ENCODE measurements at regions not wholly inside any gene's neighbourhood (a gene's known extent, or its start where the extent isn't known, plus 50 kb on each side); places are given as distances from the start of the nearest gene placed in this dataset.

- ATAC-seq (ENCODE audit: poor library complexity) (no peak), DNase-seq (no peak)
- TF ChIP-seq, protein P1, sequence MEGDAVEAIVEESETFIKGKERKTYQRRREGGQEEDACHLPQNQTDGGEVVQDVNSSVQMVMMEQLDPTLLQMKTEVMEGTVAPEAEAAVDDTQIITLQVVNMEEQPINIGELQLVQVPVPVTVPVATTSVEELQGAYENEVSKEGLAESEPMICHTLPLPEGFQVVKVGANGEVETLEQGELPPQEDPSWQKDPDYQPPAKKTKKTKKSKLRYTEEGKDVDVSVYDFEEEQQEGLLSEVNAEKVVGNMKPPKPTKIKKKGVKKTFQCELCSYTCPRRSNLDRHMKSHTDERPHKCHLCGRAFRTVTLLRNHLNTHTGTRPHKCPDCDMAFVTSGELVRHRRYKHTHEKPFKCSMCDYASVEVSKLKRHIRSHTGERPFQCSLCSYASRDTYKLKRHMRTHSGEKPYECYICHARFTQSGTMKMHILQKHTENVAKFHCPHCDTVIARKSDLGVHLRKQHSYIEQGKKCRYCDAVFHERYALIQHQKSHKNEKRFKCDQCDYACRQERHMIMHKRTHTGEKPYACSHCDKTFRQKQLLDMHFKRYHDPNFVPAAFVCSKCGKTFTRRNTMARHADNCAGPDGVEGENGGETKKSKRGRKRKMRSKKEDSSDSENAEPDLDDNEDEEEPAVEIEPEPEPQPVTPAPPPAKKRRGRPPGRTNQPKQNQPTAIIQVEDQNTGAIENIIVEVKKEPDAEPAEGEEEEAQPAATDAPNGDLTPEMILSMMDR (IDR thresholded peaks at IDR 0.05), result no peak
- H3K27me3 Mint-ChIP-seq, result no peaks in the 10 kb centered on the region
- no peak overlapping the region for H3K4me3 ChIP-seq (ENCODE audit: low read length)
- H3K9me3 ChIP-seq (ENCODE audit: control insufficient read depth in 1 of 2, insufficient read depth in 1 of 2, low read length in 2 of 2), result peaks cover 0 to 3% of the 10 kb centered on the region in 2 experiments
- H3K27me3 ChIP-seq (ENCODE audit: control insufficient read depth in 1 of 2, insufficient read depth in 2 of 2, low read length in 2 of 2), result peaks cover 0 to 5% of the 10 kb centered on the region in 2 experiments
- H3K4me3 Mint-ChIP-seq, result no peak overlapping the region
- H3K36me3 ChIP-seq (ENCODE audit: insufficient read depth, low read length), result no peaks in the 10 kb centered on the region
- no peaks in the 10 kb centered on the region for H3K36me3 Mint-ChIP-seq (ENCODE audit: low read depth)
- H3K27ac ChIP-seq (ENCODE audit: low read depth in 1 of 2, low read length in 2 of 2), result no peak overlapping the region
- no peaks in the 10 kb centered on the region for H3K4me1 Mint-ChIP-seq (ENCODE audit: low read depth)
- intact Hi-C loops (cut with DNase I, micrococcal nuclease), result no loop called here
- no peak overlapping the region for H3K27ac Mint-ChIP-seq
- H3K9me3 Mint-ChIP-seq, result no peaks in the 10 kb centered on the region
- ChIA-PET CTCF (no interaction called here), POLR2A (no interaction called here)
- no peaks in the 10 kb centered on the region for H3K4me1 ChIP-seq (ENCODE audit: insufficient read depth, low read length)
Observed at GRCh38 chr10:113397047-113397446, 155.8 kb upstream of the HABP2 start.

DNA sequence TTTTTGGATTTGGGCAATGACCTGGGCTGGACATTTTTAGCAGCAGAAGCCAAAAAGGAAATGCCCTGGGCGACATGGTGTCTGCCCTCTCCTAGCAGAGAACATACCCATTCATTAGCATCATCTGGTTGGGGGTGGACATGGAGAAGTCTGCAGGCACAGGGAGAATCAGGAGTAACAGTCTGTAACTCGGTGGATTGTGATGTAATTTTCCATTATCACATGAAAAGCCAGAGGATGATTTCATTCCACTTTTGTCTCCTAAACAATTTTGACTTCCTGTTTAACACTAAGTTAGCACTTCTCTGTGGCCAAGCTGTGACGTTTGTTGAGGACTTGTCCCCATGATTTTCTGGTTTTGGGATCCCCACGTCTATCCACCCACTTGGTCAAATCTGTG is 153.8 kb upstream of the HABP2 start:
- ATAC-seq (ENCODE audit: poor library complexity), result no peak

DNA sequence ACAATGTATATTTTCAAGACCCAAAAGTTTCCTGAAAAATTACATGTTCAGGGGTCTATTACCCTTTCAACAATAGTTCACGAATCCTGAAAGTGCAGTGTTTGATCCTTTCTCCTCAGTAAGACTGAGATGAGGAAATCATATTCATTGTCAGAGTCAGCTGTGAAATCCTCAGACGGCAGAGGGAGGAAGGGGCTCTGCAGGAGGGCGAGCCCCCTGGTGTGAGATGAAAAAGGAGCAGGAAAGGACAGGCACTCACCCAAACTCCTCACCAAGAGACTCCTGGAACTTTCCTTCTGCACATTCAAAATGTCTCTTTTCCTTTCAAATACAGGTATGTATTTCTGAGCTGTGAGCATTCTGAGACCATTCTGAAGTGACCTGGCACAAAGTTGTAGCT is 150.3 kb upstream of the HABP2 start:
- Mint-ChIP-seq H3K36me3 (ENCODE audit: low read depth) (no peaks in the 10 kb centered on the region), H3K4me3 (no peak overlapping the region), H3K27me3 (no peaks in the 10 kb centered on the region), H3K27ac (no peak overlapping the region), H3K4me1 (ENCODE audit: low read depth) (no peaks in the 10 kb centered on the region), H3K9me3 (no peaks in the 10 kb centered on the region)
- no peaks in the 10 kb centered on the region for H3K27me3 ChIP-seq (ENCODE audit: control insufficient read depth in 1 of 2, insufficient read depth in 2 of 2, low read length in 2 of 2)
- no peaks in the 10 kb centered on the region for H3K4me1 ChIP-seq (ENCODE audit: insufficient read depth, low read length)
- no peak overlapping the region for H3K27ac ChIP-seq (ENCODE audit: low read depth in 1 of 2, low read length in 2 of 2)
- intact Hi-C loops (cut with DNase I, micrococcal nuclease), result no loop called here
- ATAC-seq (ENCODE audit: poor library complexity) (no peak), DNase-seq (no peak)
- no peaks in the 10 kb centered on the region for H3K36me3 ChIP-seq (ENCODE audit: insufficient read depth, low read length)
- ChIA-PET CTCF (no interaction called here), POLR2A (no interaction called here)
- TF ChIP-seq, protein P1 (IDR thresholded peaks at IDR 0.05), result no peak
- H3K9me3 ChIP-seq (ENCODE audit: control insufficient read depth in 1 of 2, insufficient read depth in 1 of 2, low read length in 2 of 2), result peaks cover 0 to 3% of the 10 kb centered on the region in 2 experiments
- no peak overlapping the region for H3K4me3 ChIP-seq (ENCODE audit: low read length)

More for the DNA sequence above, 153.8 kb upstream of the HABP2 start:
- no peak overlapping the region for H3K27ac Mint-ChIP-seq
- H3K36me3 Mint-ChIP-seq (ENCODE audit: low read depth), result no peaks in the 10 kb centered on the region
- H3K4me3 Mint-ChIP-seq, result no peak overlapping the region
- no peaks in the 10 kb centered on the region for H3K27me3 Mint-ChIP-seq
- Histone ChIP-seq H3K27ac (ENCODE audit: low read depth in 1 of 2, low read length in 2 of 2) (no peak overlapping the region), H3K36me3 (ENCODE audit: insufficient read depth, low read length) (no peaks in the 10 kb centered on the region), H3K4me1 (ENCODE audit: insufficient read depth, low read length) (no peaks in the 10 kb centered on the region), H3K27me3 (ENCODE audit: control insufficient read depth in 1 of 2, insufficient read depth in 2 of 2, low read length in 2 of 2) (peaks cover 0 to 3% of the 10 kb centered on the region in 2 experiments), H3K9me3 (ENCODE audit: control insufficient read depth in 1 of 2, insufficient read depth in 1 of 2, low read length in 2 of 2) (peaks cover 0 to 3% of the 10 kb centered on the region in 2 experiments), H3K4me3 (ENCODE audit: low read length) (no peak overlapping the region)
- no peaks in the 10 kb centered on the region for H3K4me1 Mint-ChIP-seq (ENCODE audit: low read depth)
- TF ChIP-seq, protein P1 (IDR thresholded peaks at IDR 0.05), result no peak
- ChIA-PET POLR2A (no interaction called here), CTCF (no interaction called here)
- H3K9me3 Mint-ChIP-seq, result no peaks in the 10 kb centered on the region
- intact Hi-C loops (cut with DNase I, micrococcal nuclease), result no loop called here
- no peak for DNase-seq

Data from CD4-positive, alpha-beta T cell (primary cell).